H1 (cell line): ENCODE measurements at regions not wholly inside any gene's neighbourhood (a gene's known extent, or its start where the extent isn't known, plus 50 kb on each side); places are given as distances from the start of the nearest gene placed in this dataset.

Experiments used
- CTCF ChIA-PET: fragments of 300-600 bp; sonication (Branson Sonifier 250); formaldehyde crosslinking; loops from one replicate; lab custom pipeline; 2021; ENCODE audit not compliant: partially characterized antibody; lab: Charles Lee
- POLR2A ChIA-PET: fragments of 300-600 bp; sonication (Branson Sonifier 250); formaldehyde crosslinking; loops from one replicate; lab custom pipeline; 2021; ENCODE audit warnings: inconsistent platforms; ENCODE audit not compliant: partially characterized antibody; lab: Charles Lee
- DNase-seq, 2 experiments: peaks; one replicate each; pipeline versions ENCODE4 v3.0.0 to v3.0.0-alpha.2; 2010 to 2022; ENCODE audit warnings: low spot score in 2 of 2, low read depth in 1 of 2, mixed read lengths in 1 of 2
- FAIRE-seq: peaks from 2 replicates; lab custom pipeline; 2011; peaks lifted over from hg19 to GRCh38; lab: Jason Lieb, UNC
- H2AFZ ChIP-seq: 2 replicates; pipeline ENCODE4 v1.8.1; 2012; ENCODE audit warnings: low read length, inconsistent platforms
- H2AK5ac ChIP-seq: 2 replicates; pipeline ENCODE4 v1.6.1; 2013; ENCODE audit warnings: low read depth, low read length
- H2BK120ac ChIP-seq: replicated peaks from 2 replicates; pipeline ENCODE3; 2013; ENCODE audit warnings: low read depth, low read length, inconsistent platforms
- H2BK12ac ChIP-seq: 2 replicates; pipeline ENCODE4 v1.6.1; 2013; ENCODE audit warnings: low read depth, low read length
- H2BK15ac ChIP-seq: 2 replicates; pipeline ENCODE4 v1.6.1; 2013; ENCODE audit warnings: low read length
- H2BK20ac ChIP-seq: 2 replicates; pipeline ENCODE4 v1.6.1; 2013; ENCODE audit warnings: low read length
- H2BK5ac ChIP-seq: 2 replicates; pipeline ENCODE4 v1.6.1; 2013; ENCODE audit warnings: low read depth, low read length
- H3K14ac ChIP-seq: 2 replicates; pipeline ENCODE4 v1.6.1; 2013; ENCODE audit warnings: inconsistent platforms; ENCODE audit not compliant: insufficient read length
- H3K18ac ChIP-seq: 2 replicates; pipeline ENCODE4 v1.6.1; 2013; ENCODE audit warnings: low read length; ENCODE audit errors: extremely low read depth
- H3K23ac ChIP-seq: 2 replicates; pipeline ENCODE4 v1.6.1; 2013; ENCODE audit warnings: inconsistent platforms; ENCODE audit not compliant: insufficient read length
- H3K23me2 ChIP-seq: 2 replicates; pipeline ENCODE4 v1.6.1; 2013; ENCODE audit warnings: low read depth, low read length
- H3K27ac ChIP-seq: 2 replicates; pipeline ENCODE4 v1.6.1; 2011; ENCODE audit warnings: low read depth, low read length, inconsistent platforms
- H3K27me3 ChIP-seq, 4 experiments: replicated peaks in 1 of 4; 1 replicate in 1 of 4; 2 replicates in 3 of 4; pipeline versions ENCODE4 v1.6.1 to v1.8.1; 2011 to 2013; ENCODE audit warnings: low read length in 3 of 4, mild to moderate bottlenecking in 3 of 4, inconsistent platforms in 2 of 4, mixed read lengths in 2 of 4, moderate library complexity in 1 of 4; ENCODE audit not compliant: control insufficient read depth in 3 of 4, insufficient read depth in 3 of 4; ENCODE audit errors: extremely low read depth in 1 of 4
- H3K36me3 ChIP-seq, 4 experiments: 2 replicates each; pipeline versions ENCODE4 v1.6.1 to v1.8.1; 2011 to 2013; ENCODE audit warnings: mild to moderate bottlenecking in 4 of 4, low read length in 3 of 4, moderate library complexity in 2 of 4, control low read depth in 1 of 4, inconsistent platforms in 1 of 4; ENCODE audit not compliant: insufficient read depth in 4 of 4, control insufficient read depth in 2 of 4
- H3K4ac ChIP-seq: replicated peaks from 2 replicates; pipeline ENCODE3; 2013; ENCODE audit warnings: low read length, low read depth, mixed read lengths, inconsistent platforms; ENCODE audit not compliant: insufficient read length
- H3K4me1 ChIP-seq, 4 experiments: replicated peaks in 1 of 4; 1 replicate in 1 of 4; 2 replicates in 3 of 4; pipeline versions ENCODE4 v1.6.1 to v1.8.1; 2011 to 2013; ENCODE audit warnings: low read length in 3 of 4, inconsistent platforms in 2 of 4, mixed read lengths in 1 of 4; ENCODE audit not compliant: insufficient read depth in 4 of 4, control insufficient read depth in 3 of 4
- H3K4me2 ChIP-seq, 2 experiments: 2 replicates each; pipeline versions ENCODE4 v1.6.1 to v1.8.1; 2011 to 2013; ENCODE audit warnings: low read depth in 2 of 2, low read length in 2 of 2, control low read depth in 1 of 2, inconsistent platforms in 1 of 2, mild to moderate bottlenecking in 1 of 2; ENCODE audit not compliant: insufficient read depth in 1 of 2
- H3K4me3 ChIP-seq, 4 experiments: fragments of 200-600, 300-600 bp in 1 of 4; sonication (generic), shearing (Covaris generic), sonication (Bioruptor Twin) in 1 of 4; 2 replicates each; pipeline versions ENCODE4 v1.5.1 to v1.8.1; 2011 to 2016; ENCODE audit warnings: low read length in 4 of 4, low read depth in 3 of 4, control low read depth in 2 of 4, inconsistent platforms in 2 of 4, mild to moderate bottlenecking in 2 of 4, mixed read lengths in 1 of 4, moderate library complexity in 1 of 4; ENCODE audit not compliant: insufficient read depth in 2 of 4; ENCODE audit errors: extremely low read depth in 1 of 4
- H3K56ac ChIP-seq: replicated peaks from 2 replicates; pipeline ENCODE3; 2013; ENCODE audit warnings: low read depth, mild to moderate bottlenecking, mixed read lengths, low read length, inconsistent platforms; ENCODE audit not compliant: insufficient read length
- H3K79me1 ChIP-seq: 2 replicates; pipeline ENCODE4 v1.6.1; 2013; ENCODE audit warnings: low read depth, low read length, control low read depth
- H3K79me2 ChIP-seq, 2 experiments: 2 replicates each; pipeline versions ENCODE4 v1.6.1 to v1.8.1; 2012 to 2013; ENCODE audit warnings: low read length in 2 of 2, mild to moderate bottlenecking in 2 of 2, inconsistent platforms in 1 of 2; ENCODE audit not compliant: insufficient read depth in 2 of 2, control insufficient read depth in 1 of 2
- H3K9ac ChIP-seq, 4 experiments: replicated peaks in 1 of 4; 1 replicate in 1 of 4; 2 replicates in 3 of 4; pipeline versions ENCODE4 v1.6.1 to v1.8.1; 2011 to 2013; ENCODE audit warnings: low read depth in 3 of 4, low read length in 3 of 4, control low read depth in 2 of 4, mild to moderate bottlenecking in 2 of 4, moderate library complexity in 2 of 4, inconsistent platforms in 1 of 4; ENCODE audit errors: extremely low read depth in 1 of 4
- H3K9me3 ChIP-seq, 2 experiments: 2 replicates each; pipeline versions ENCODE4 v1.6.1 to v1.8.1; 2012 to 2013; ENCODE audit warnings: mild to moderate bottlenecking in 2 of 2, moderate library complexity in 2 of 2, control low read depth in 1 of 2, inconsistent platforms in 1 of 2, low read depth in 1 of 2, low read length in 1 of 2, mixed read lengths in 1 of 2; ENCODE audit not compliant: insufficient read depth in 2 of 2
- H4K20me1 ChIP-seq, 2 experiments: replicated peaks in 1 of 2; 2 replicates each; pipeline versions ENCODE3 to v1.8.1; 2011 to 2013; ENCODE audit warnings: inconsistent platforms in 2 of 2, low read length in 2 of 2, mild to moderate bottlenecking in 1 of 2; ENCODE audit not compliant: insufficient read depth in 2 of 2, control insufficient read depth in 1 of 2
- H4K5ac ChIP-seq: 2 replicates; pipeline ENCODE4 v1.6.1; 2013; ENCODE audit warnings: low read length, low read depth, mixed read lengths, inconsistent platforms; ENCODE audit not compliant: insufficient read length
- H4K8ac ChIP-seq: 2 replicates; pipeline ENCODE4 v1.8.0; 2013; ENCODE audit warnings: mild to moderate bottlenecking, moderate library complexity, low read length, inconsistent platforms; ENCODE audit not compliant: insufficient read depth; ENCODE audit errors: extremely low read depth
- H4K91ac ChIP-seq: replicated peaks from 2 replicates; pipeline ENCODE3; 2013; ENCODE audit warnings: low read length, mixed read lengths, inconsistent platforms; ENCODE audit not compliant: insufficient read length
- SAP30 ChIP-seq: fragments of 300-600 bp; sonication (generic); IDR thresholded peaks from 2 replicates; pipeline ENCODE4 v1.7.1; 2012; ENCODE audit warnings: low read length, moderate library complexity, mild to moderate bottlenecking, inconsistent platforms; ENCODE audit not compliant: insufficient read depth, insufficient replicate concordance
- SP4 ChIP-seq: IDR thresholded peaks from 2 replicates; pipeline ENCODE4 v1.6.1; 2012; ENCODE audit warnings: low read length, inconsistent platforms
- SRF ChIP-seq: IDR thresholded peaks from 2 replicates; pipeline ENCODE4 v1.6.1; 2011; ENCODE audit warnings: mild to moderate bottlenecking, low read depth, low read length, moderate library complexity
- WGBS, 2 experiments: shearing (Covaris generic) in 1 of 2; methylation state at CpG; one replicate each; pipeline versions ENCODE4 v1.1.6 to v1.1.7; 2013 to 2015; ENCODE audit warnings: low lambda C conversion rate in 2 of 2, mixed read lengths in 2 of 2, inconsistent platforms in 1 of 2, low coverage in 1 of 2, missing lambda C conversion rate in 1 of 2; ENCODE audit not compliant: insufficient replicate concordance in 2 of 2, insufficient coverage in 1 of 2, insufficient read length in 1 of 2; ENCODE audit errors: extremely low coverage in 1 of 2, missing lambda C conversion rate in 1 of 2; 5-methylcytosine and 5-hydroxymethylcytosine counted together

- Histone ChIP-seq H2BK5ac (0 out of 2 replicates have a peak overlapping the region, but pooled peaks have one; percentile 5), H2AFZ (no peak overlapping the region), H4K5ac (no peak overlapping the region), H2BK12ac (no peak overlapping the region), H3K23ac (no peak overlapping the region), H3K23me2 (no peaks in the 10 kb centered on the region), H3K4ac (no peak overlapping the region), H3K9me3 (no peaks in the 10 kb centered on the region), H3K4me2 (no peak overlapping the region), H3K4me1 (no peaks in the 10 kb centered on the region; a peak in 3 of 7 replicates), H4K20me1 (no peaks in the 10 kb centered on the region), H3K4me3 (no peak overlapping the region), H4K8ac (no peak overlapping the region), H2BK120ac (no peak overlapping the region), H3K14ac (no peak overlapping the region), H3K79me2 (no peaks in the 10 kb centered on the region), H3K79me1 (no peaks in the 10 kb centered on the region), H3K27ac (no peak overlapping the region), H3K56ac (no peak overlapping the region), H3K27me3 (no peaks in the 10 kb centered on the region), H3K9ac (no peak overlapping the region), H3K36me3 (no peaks in the 10 kb centered on the region), H2AK5ac (no peak overlapping the region), H2BK20ac (no peak overlapping the region), H2BK15ac (no peak overlapping the region), H3K18ac (peak overlapping the region; percentile 7; the same call in 1 of the 2 replicates), H4K91ac (no peak overlapping the region)
- TF ChIP-seq SP4: no peak
- no peak for TF ChIP-seq SRF
- no peak for TF ChIP-seq SAP30
- WGBS, 2 experiments: 85% methylated on average over 13 of the region's 14 CpGs; no CpG with 5 or more reads in 1 of the 2 experiments
- ChIA-PET CTCF (interaction anchor here (1.0 to 1.7 kb wide), 2 partner anchors 10 to 12 kb away, joined by 3 to 6 read pairs; no protein-coding TSS in a partner anchor), POLR2A (interaction anchor here (0.6 kb wide), 1 partner anchor 72 kb away, joined by 3 read pairs; no protein-coding TSS in a partner anchor)
- FAIRE-seq: no peak
- DNase-seq: no peak
Measured at GRCh38 chr18:77343846-77344510, 94.3 kb downstream of the GALR1 start.
